GM13976 (cell line): ENCODE measurements at regions not wholly inside any gene's neighbourhood (a gene's known extent, or its start where the extent isn't known, plus 50 kb on each side); places are given as distances from the start of the nearest gene placed in this dataset.

Experiments
- DNase-seq: peaks from one replicate; pipeline ENCODE4 v3.0.0; 2012; ENCODE audit warnings: low spot score
- CTCF ChIP-seq: IDR thresholded peaks from 2 replicates; pipeline ENCODE4 v1.5.1; 2012; ENCODE audit warnings: borderline replicate concordance, mild to moderate bottlenecking; ENCODE audit not compliant: insufficient read depth; ENCODE audit errors: extremely low read depth, missing control alignments, control extremely low read depth
- in situ Hi-C: fragments of 300-500 bp; cut with MboI; formaldehyde crosslinking; loops from one replicate; pipeline ENCODE4 v1.12.0; 2022; ENCODE audit warnings: low sequenced_read_pairs, mixed read lengths, inconsistent platforms; ENCODE audit not compliant: unreplicated experiment

DNA sequence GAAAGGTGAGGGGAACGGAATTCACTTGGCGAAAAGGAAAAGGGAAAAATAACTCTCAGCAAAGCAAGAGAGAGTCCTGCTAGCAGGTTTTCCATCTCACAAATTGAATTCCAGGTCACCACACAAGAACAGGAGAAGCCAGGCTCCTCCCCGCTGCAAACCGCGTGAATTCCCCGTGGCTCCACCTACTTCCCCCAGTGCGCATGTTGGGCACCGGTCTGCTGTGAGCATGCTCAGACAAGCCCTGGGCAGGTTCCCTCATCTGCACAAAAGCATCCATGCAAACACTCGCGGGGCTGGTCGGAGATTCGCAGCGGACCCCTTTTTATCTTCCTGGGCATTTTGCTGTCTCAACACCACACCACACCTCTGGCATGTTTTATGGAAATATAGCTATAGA lies 58.5 kb upstream of the S1PR3 start:
- DNase-seq, result no peak
- in situ Hi-C loops, result no loop called here
- TF ChIP-seq CTCF, result no peak

- DNase-seq, result no peak
- no peak for TF ChIP-seq CTCF
- in situ Hi-C loops, result no loop called here
Observed at GRCh38 chr9:88933607-88934379, 57.5 kb upstream of the S1PR3 start.

DNA sequence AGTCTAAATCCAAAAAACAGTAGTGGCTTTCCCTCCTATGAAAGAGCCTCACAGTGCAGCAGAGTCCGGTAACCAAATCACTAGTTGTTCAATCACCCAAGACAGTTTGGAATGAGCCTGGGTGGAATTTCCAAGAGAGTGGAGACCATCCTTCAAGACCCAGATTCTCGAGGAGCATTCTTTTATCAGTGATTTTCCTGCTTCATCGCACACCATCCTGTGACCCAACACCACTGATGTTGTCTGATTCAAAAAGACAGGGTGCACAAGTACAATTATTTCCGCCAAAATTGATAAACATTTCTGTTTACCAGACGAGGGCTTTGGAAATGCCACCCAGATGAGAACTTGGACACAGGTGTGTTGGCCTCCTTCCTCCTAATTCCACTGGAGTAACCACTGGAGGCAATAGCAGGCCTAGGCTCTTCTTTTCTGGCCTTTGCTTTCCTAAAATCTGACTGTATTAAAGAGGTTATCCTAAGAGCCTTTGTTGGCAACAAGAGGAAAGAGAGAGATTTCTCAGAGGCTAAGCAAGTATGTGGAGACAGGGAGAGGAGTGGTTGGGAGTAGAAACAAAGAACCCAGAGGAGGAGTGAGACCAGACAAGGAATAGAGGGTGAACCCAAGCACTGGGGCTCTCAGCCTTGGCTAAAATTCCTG lies 56.3 kb upstream of the S1PR3 start:
- no peak for TF ChIP-seq CTCF
- DNase-seq, result no peak
- in situ Hi-C loops, result no loop called here

GRCh38 chr9:88936132-88936531 lies 55.1 kb upstream of the S1PR3 start:
- in situ Hi-C loops, result no loop called here
- no peak for TF ChIP-seq CTCF
- no peak for DNase-seq

- TF ChIP-seq CTCF, result no peak
- no peak for DNase-seq
- in situ Hi-C loops, result no loop called here
Observed at GRCh38 chr9:88936668-88937067, 54.6 kb upstream of the S1PR3 start.

- no peak for DNase-seq
- TF ChIP-seq CTCF, result no peak
- in situ Hi-C loops, result no loop called here
Observed at GRCh38 chr9:88937248-88937647, 54.0 kb upstream of the S1PR3 start.
